SK-N-SH (cell line): ENCODE measurements at regions not wholly inside any gene's neighbourhood (a gene's known extent, or its start where the extent isn't known, plus 50 kb on each side); places are given as distances from the start of the nearest gene placed in this dataset.

ENCODE experiments used
- CTCF ChIA-PET: fragments of 300-600, 350-600 bp; formaldehyde crosslinking; extraction: SDS; loops from one replicate; lab custom pipeline; 2021; lab: Yijun Ruan, JAX
- POLR2A ChIA-PET: fragments of 350-600 bp; sonication (Branson Sonifier 250); formaldehyde crosslinking; extraction: SDS; loops from one replicate; lab custom pipeline; 2020; ENCODE audit warnings: antibody characterized with exemption, inconsistent platforms; lab: Yijun Ruan, JAX
- DNase-seq: peaks from one replicate; pipeline ENCODE4 v3.0.0; 2012
- H2AFZ ChIP-seq: fragments of 200-600 bp; sonication (generic); 2 replicates; pipeline ENCODE4 v1.8.1; 2016; ENCODE audit warnings: antibody characterized with exemption, mild to moderate bottlenecking, low read depth
- H3F3A ChIP-seq: fragments of 200-600 bp; sonication (generic); replicated peaks from 2 replicates; pipeline ENCODE3; 2016; ENCODE audit warnings: antibody characterized with exemption, mild to moderate bottlenecking; ENCODE audit not compliant: insufficient read depth
- H3K27ac ChIP-seq, 2 experiments: fragments of 200-500 bp in 1 of 2; fragments of 200-600 bp in 1 of 2; sonication (Bioruptor generic) in 1 of 2; sonication (generic), shearing (Covaris generic) in 1 of 2; 2 replicates each; pipeline versions ENCODE4 v1.5.1 to v1.6.1; 2014 to 2016; ENCODE audit warnings: low read depth in 2 of 2, inconsistent platforms in 1 of 2, low read length in 1 of 2, mild to moderate bottlenecking in 1 of 2, mixed read lengths in 1 of 2
- H3K27me3 ChIP-seq: fragments of 200-600 bp; sonication (generic), shearing (Covaris generic); 2 replicates; pipeline ENCODE4 v1.6.1; 2016; ENCODE audit warnings: mixed run types; ENCODE audit not compliant: insufficient read depth
- H3K36me3 ChIP-seq, 2 experiments: fragments of 200-500 bp in 1 of 2; fragments of 200-600 bp in 1 of 2; sonication (Bioruptor generic) in 1 of 2; sonication (generic) in 1 of 2; replicated peaks in 1 of 2; 2 replicates each; pipeline versions ENCODE3 to v1.5.1; 2014 to 2016; ENCODE audit warnings: low read length in 1 of 2, mild to moderate bottlenecking in 1 of 2; ENCODE audit not compliant: insufficient read depth in 2 of 2, control insufficient read depth in 1 of 2
- H3K4me1 ChIP-seq, 2 experiments: fragments of 200-500 bp in 1 of 2; fragments of 200-600 bp in 1 of 2; sonication (Bioruptor generic) in 1 of 2; sonication (generic), shearing (Covaris generic) in 1 of 2; 2 replicates each; pipeline versions ENCODE4 v1.5.1 to v1.6.1; 2014 to 2016; ENCODE audit warnings: low read depth in 1 of 2, low read length in 1 of 2, mixed run types in 1 of 2; ENCODE audit not compliant: insufficient read depth in 2 of 2, control insufficient read depth in 1 of 2
- H3K4me2 ChIP-seq: fragments of 200-600 bp; sonication (generic), shearing (Covaris generic); 2 replicates; pipeline ENCODE4 v1.6.1; 2017; ENCODE audit warnings: mixed run types
- H3K4me3 ChIP-seq, 2 experiments: fragments of 200-500 bp in 1 of 2; fragments of 200-600 bp in 1 of 2; sonication (Bioruptor generic) in 1 of 2; sonication (generic), shearing (Covaris generic) in 1 of 2; 2 replicates each; pipeline versions ENCODE4 v1.5.1 to v1.8.1; 2014 to 2016; ENCODE audit warnings: low read depth in 2 of 2, inconsistent platforms in 1 of 2, low read length in 1 of 2, mild to moderate bottlenecking in 1 of 2, mixed read lengths in 1 of 2, moderate library complexity in 1 of 2
- H3K79me2 ChIP-seq: fragments of 200-600 bp; sonication (generic); 2 replicates; pipeline ENCODE4 v1.8.1; 2017; ENCODE audit warnings: mild to moderate bottlenecking; ENCODE audit not compliant: insufficient read depth
- H3K9ac ChIP-seq: fragments of 200-600 bp; sonication (generic); 2 replicates; pipeline ENCODE4 v1.6.1; 2017; ENCODE audit warnings: mixed run types
- H3K9me2 ChIP-seq: fragments of 200-600 bp; sonication (generic); 2 replicates; pipeline ENCODE4 v1.6.1; 2017; ENCODE audit warnings: mixed run types
- H3K9me3 ChIP-seq: fragments of 200-600 bp; sonication (generic); 2 replicates; pipeline ENCODE4 v1.6.1; 2017; ENCODE audit warnings: mixed run types, mild to moderate bottlenecking, moderate library complexity
- H4K20me1 ChIP-seq: fragments of 200-600 bp; sonication (generic); 2 replicates; pipeline ENCODE4 v1.6.1; 2017; ENCODE audit warnings: mild to moderate bottlenecking, mixed run types; ENCODE audit not compliant: insufficient read depth
- CTCF ChIP-seq: fragments of 200-600 bp; sonication (generic); IDR thresholded peaks from 2 replicates; pipeline ENCODE4 v1.6.1; 2017; ENCODE audit warnings: antibody characterized with exemption, mild to moderate bottlenecking, moderate library complexity
- ELF1 ChIP-seq: IDR thresholded peaks from 2 replicates; pipeline ENCODE4 v1.4.0; 2012
- EP300 ChIP-seq, 2 experiments: IDR thresholded peaks; 2 replicates each; pipeline versions ENCODE4 v1.4.0 to v1.6.1; 2012; ENCODE audit warnings: borderline replicate concordance in 1 of 2, low read depth in 1 of 2, low read length in 1 of 2
- EZH2phosphoT487 ChIP-seq: fragments of 200-600 bp; sonication (generic); IDR thresholded peaks from 2 replicates; pipeline ENCODE4 v1.6.1; 2017; ENCODE audit warnings: low read depth, mixed run types, mild to moderate bottlenecking, antibody characterized with exemption, moderate library complexity, borderline replicate concordance
- FOSL2 ChIP-seq: IDR thresholded peaks from 2 replicates; pipeline ENCODE4 v1.4.0; 2012; ENCODE audit warnings: low read depth, mild to moderate bottlenecking, moderate library complexity, borderline replicate concordance
- FOXJ3 ChIP-seq: sonication (generic); formaldehyde crosslinking; IDR thresholded peaks from 2 replicates; pipeline ENCODE4 v1.5.1; 2020; ENCODE audit warnings: mild to moderate bottlenecking, missing genetic modification reagents
- FOXM1 ChIP-seq: IDR thresholded peaks from 2 replicates; pipeline ENCODE4 v1.4.0; 2012; ENCODE audit warnings: low read depth, mild to moderate bottlenecking
- MXI1 ChIP-seq: IDR thresholded peaks from 2 replicates; pipeline ENCODE4 v1.6.1; 2012; ENCODE audit warnings: mild to moderate bottlenecking, low read depth, low read length, improper control_type of control experiment
- NFIC ChIP-seq: IDR thresholded peaks from 2 replicates; pipeline ENCODE4 v1.4.0; 2012; ENCODE audit warnings: borderline replicate concordance
- NRF1 ChIP-seq: IDR thresholded peaks from 2 replicates; pipeline ENCODE4 v1.6.1; 2012; ENCODE audit warnings: low read depth, mild to moderate bottlenecking, low read length
- RAD21 ChIP-seq: IDR thresholded peaks from 2 replicates; pipeline ENCODE4 v1.6.1; 2012; ENCODE audit warnings: mild to moderate bottlenecking, low read length
- RCOR1 ChIP-seq: fragments of 150-350 bp; IDR thresholded peaks from 2 replicates; pipeline ENCODE4 v1.6.1; 2017; ENCODE audit warnings: antibody characterized with exemption, low read length
- SIN3A ChIP-seq: IDR thresholded peaks from 2 replicates; pipeline ENCODE4 v1.6.1; 2012; ENCODE audit warnings: low read depth, mild to moderate bottlenecking, low read length, moderate library complexity, borderline replicate concordance
- TAF1 ChIP-seq: IDR thresholded peaks from 2 replicates; pipeline ENCODE4 v1.6.1; 2012; ENCODE audit warnings: low read depth, mild to moderate bottlenecking, low read length, moderate library complexity, borderline replicate concordance
- TEAD4 ChIP-seq: IDR thresholded peaks from 2 replicates; pipeline ENCODE4 v1.4.0; 2012; ENCODE audit warnings: mild to moderate bottlenecking, borderline replicate concordance; ENCODE audit not compliant: insufficient read depth
- USF1 ChIP-seq: IDR thresholded peaks from 2 replicates; pipeline ENCODE4 v1.4.0; 2012; ENCODE audit warnings: low read depth, borderline replicate concordance
- TF ChIP-seq, protein P1 (sequence below): IDR thresholded peaks from 2 replicates; pipeline ENCODE4 v1.4.0; 2012; ENCODE audit warnings: low read depth, borderline replicate concordance

DNA sequence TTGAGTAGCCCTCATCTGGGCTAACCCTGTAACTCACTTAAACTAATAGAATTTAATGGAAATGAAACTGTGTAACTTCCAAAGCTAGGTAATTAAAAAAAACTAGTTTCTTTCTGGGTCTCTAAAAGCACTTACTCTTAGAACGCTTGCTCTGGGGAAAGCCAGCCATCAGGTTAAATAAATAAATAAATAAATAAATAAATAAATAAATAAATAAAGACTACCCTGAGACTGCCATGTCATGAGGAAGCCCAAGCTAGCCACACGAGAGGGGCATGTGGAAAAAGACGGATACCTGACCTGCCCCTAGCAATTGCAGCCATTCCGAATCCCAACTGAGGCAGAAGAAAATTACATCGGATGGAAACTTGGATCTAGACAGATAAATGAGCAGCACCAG lies 51.3 kb upstream of the FER start (continued):
- TF ChIP-seq EZH2phosphoT487 (no peak), EP300 (IDR thresholded peaks at IDR 0.05; ENCODE audit: borderline replicate concordance in 1 of 2, low read depth in 1 of 2, low read length in 1 of 2) (no peak), TAF1 (no peak), SIN3A (no peak)
- TF ChIP-seq, protein P1, sequence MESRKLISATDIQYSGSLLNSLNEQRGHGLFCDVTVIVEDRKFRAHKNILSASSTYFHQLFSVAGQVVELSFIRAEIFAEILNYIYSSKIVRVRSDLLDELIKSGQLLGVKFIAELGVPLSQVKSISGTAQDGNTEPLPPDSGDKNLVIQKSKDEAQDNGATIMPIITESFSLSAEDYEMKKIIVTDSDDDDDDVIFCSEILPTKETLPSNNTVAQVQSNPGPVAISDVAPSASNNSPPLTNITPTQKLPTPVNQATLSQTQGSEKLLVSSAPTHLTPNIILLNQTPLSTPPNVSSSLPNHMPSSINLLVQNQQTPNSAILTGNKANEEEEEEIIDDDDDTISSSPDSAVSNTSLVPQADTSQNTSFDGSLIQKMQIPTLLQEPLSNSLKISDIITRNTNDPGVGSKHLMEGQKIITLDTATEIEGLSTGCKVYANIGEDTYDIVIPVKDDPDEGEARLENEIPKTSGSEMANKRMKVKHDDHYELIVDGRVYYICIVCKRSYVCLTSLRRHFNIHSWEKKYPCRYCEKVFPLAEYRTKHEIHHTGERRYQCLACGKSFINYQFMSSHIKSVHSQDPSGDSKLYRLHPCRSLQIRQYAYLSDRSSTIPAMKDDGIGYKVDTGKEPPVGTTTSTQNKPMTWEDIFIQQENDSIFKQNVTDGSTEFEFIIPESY: no peak

DNA sequence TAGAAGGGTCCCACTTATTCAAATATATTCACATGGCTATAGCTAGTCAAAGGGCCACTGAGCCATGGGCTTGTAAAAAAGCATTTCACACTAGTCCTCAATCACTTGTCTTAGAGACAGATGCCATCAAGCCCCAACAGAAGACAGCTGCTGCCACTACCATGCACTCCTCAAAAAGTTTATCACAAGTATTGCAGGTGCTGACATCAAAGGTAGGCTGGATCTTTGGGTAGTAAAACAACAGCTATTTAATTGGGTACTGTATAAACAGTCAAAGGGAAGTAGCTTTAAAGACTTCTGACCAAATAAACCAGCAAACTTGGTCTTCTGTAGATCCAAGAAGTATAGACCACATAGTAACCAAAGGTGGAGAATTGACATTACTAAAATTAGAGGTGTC lies 59.2 kb upstream of the FER start:
- POLR2A ChIA-PET: no interaction called here
- no peak overlapping the region for H3K4me2 ChIP-seq
- no peaks in the 10 kb centered on the region for H3K4me1 ChIP-seq
- no peaks in the 10 kb centered on the region for H3F3A ChIP-seq
- no peak for TF ChIP-seq MXI1
- no peak for TF ChIP-seq TEAD4
- TF ChIP-seq CTCF: no peak
- TF ChIP-seq TAF1: no peak
- TF ChIP-seq EZH2phosphoT487: no peak
- TF ChIP-seq RAD21: no peak
- no peak for TF ChIP-seq FOXM1
- TF ChIP-seq FOXJ3: no peak
- no peak for TF ChIP-seq EP300 (IDR thresholded peaks at IDR 0.05; ENCODE audit: borderline replicate concordance in 1 of 2, low read depth in 1 of 2, low read length in 1 of 2)
- no peak for TF ChIP-seq ELF1
- TF ChIP-seq NRF1: no peak
- no peak for TF ChIP-seq USF1
- no peak for TF ChIP-seq FOSL2
- no peak for TF ChIP-seq NFIC
- TF ChIP-seq RCOR1: no peak
- TF ChIP-seq, all 33 proteins: peak for 0
- H4K20me1 ChIP-seq: no peaks in the 10 kb centered on the region
- H2AFZ ChIP-seq: no peak overlapping the region
- H3K9me3 ChIP-seq: no peaks in the 10 kb centered on the region
- no peak overlapping the region for H3K27ac ChIP-seq
- CTCF ChIA-PET: no interaction called here
- no peaks in the 10 kb centered on the region for H3K36me3 ChIP-seq
- no peak for DNase-seq
- H3K27me3 ChIP-seq: no peaks in the 10 kb centered on the region
- H3K9me2 ChIP-seq: no peaks in the 10 kb centered on the region
- H3K4me3 ChIP-seq: no peak overlapping the region
- no peaks in the 10 kb centered on the region for H3K79me2 ChIP-seq
- no peak overlapping the region for H3K9ac ChIP-seq
